OCI-LY7 (cell line): ENCODE measurements at regions not wholly inside any gene's neighbourhood (a gene's known extent, or its start where the extent isn't known, plus 50 kb on each side); places are given as distances from the start of the nearest gene placed in this dataset.

Source experiments
- EZH2phosphoT487 ChIP-seq: fragments of 200-600 bp; sonication (generic); IDR thresholded peaks from 2 replicates; pipeline ENCODE4 v1.6.1; 2018; ENCODE audit warnings: low read depth, borderline replicate concordance, mild to moderate bottlenecking, mixed run types, antibody characterized with exemption, low read length, moderate library complexity, mixed read lengths
- TF ChIP-seq, protein P1 (sequence below): fragments of 200-600 bp; sonication (generic); conservative IDR thresholded peaks from 2 replicates; pipeline ENCODE4 v1.5.1; 2014; ENCODE audit warnings: mild to moderate bottlenecking, antibody characterized with exemption, low read length, moderate library complexity, mixed read lengths

DNA sequence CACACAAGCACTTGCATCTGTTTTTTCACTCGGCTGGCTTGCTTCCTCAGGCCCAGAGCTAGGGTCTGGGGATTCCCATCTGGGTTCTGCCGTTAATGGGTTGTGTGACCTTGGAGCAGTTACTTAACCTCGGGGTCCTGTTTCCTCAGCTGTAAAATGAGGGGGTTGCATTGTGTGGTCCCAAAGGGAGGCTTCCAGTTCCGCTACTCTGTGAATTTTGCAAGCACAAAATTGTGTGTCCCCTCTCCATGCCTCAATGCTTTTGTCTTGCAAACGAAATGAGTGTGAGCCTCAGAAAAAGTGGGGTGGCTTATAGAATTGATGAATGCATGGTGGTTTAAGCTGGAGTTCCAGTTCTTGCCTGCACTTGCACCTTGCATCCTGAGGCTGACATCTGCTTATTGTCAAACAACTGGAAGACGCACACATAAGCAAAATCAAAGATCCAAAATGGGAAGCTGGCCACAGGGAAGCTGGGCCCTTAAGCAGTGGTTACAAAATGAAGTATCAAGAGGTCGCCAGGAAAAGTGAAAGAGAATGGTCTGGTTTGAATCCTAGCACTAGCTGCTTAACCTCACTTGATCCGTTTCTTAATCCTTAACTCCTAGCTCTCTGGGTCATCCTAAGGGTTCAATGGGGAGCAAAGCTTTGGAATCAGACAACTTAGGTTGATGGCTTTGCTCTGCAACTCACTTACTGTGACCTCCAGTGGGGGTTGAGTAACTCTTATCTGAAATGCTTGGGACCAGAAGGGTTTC is 490.6 kb downstream of the DHX35 start:
- no peak for TF ChIP-seq EZH2phosphoT487
- TF ChIP-seq, protein P1, sequence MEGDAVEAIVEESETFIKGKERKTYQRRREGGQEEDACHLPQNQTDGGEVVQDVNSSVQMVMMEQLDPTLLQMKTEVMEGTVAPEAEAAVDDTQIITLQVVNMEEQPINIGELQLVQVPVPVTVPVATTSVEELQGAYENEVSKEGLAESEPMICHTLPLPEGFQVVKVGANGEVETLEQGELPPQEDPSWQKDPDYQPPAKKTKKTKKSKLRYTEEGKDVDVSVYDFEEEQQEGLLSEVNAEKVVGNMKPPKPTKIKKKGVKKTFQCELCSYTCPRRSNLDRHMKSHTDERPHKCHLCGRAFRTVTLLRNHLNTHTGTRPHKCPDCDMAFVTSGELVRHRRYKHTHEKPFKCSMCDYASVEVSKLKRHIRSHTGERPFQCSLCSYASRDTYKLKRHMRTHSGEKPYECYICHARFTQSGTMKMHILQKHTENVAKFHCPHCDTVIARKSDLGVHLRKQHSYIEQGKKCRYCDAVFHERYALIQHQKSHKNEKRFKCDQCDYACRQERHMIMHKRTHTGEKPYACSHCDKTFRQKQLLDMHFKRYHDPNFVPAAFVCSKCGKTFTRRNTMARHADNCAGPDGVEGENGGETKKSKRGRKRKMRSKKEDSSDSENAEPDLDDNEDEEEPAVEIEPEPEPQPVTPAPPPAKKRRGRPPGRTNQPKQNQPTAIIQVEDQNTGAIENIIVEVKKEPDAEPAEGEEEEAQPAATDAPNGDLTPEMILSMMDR = no peak
